Heart left ventricle (tissue), 13 donors: ENCODE measurements at regions not wholly inside any gene's neighbourhood (a gene's known extent, or its start where the extent isn't known, plus 50 kb on each side); places are given as distances from the start of the nearest gene placed in this dataset.

ENCODE experiments used
- CTCF ChIP-seq, 12 donors: fragments of 200-600 bp; sonication (generic) in 4 of 12; IDR thresholded peaks; one replicate each; pipeline versions ENCODE4 v1.5.0 to v1.8.0; 2018 to 2022; ENCODE audit warnings: antibody characterized with exemption in 12 of 12, mild to moderate bottlenecking in 5 of 12
- POLR2A ChIP-seq, 2 donors: fragments of 450-650 bp; IDR thresholded peaks; one replicate each; pipeline ENCODE4 v1.6.1; 2017; ENCODE audit warnings: antibody characterized with exemption in 2 of 2, mild to moderate bottlenecking in 2 of 2, moderate library complexity in 2 of 2
- donor health status: ischemic (EF 13 %, LVEDD 7.1; RV severe dilation, severe dysfunction).
- donor health status: DM: no; HTN: yes; CAD: no.
- donor health status: DM: no; HTN: no; CAD: no.
- donor health status: ischemic (EF 25% LVEDD 6.9; RV normal size, moderate dysfunction).
- donor health status: ischemic (EF 25% LVEDD 5.7; RV mildly dilated, moderate dysfunction).
- donor health status: ischemic (EF 35%, LVEDD 5.7; RV mildly dilated, moderate dysfunction).
- donor health status: nonischemic (EF 11% LVEDD 7.7; RV severe dilation, severe dysfunction).
- donor health status: DM: yes; HTN: yes; CAD: no.
- donor health status: PGD.
- donor health status: ischemic (EF 29% LVEDD 5.4; RV normal size, mild dysfunction).
- donor health status: nonischemic (EF 23%, LVEDD 6.1; RV moderate dilation, normal function).

DNA sequence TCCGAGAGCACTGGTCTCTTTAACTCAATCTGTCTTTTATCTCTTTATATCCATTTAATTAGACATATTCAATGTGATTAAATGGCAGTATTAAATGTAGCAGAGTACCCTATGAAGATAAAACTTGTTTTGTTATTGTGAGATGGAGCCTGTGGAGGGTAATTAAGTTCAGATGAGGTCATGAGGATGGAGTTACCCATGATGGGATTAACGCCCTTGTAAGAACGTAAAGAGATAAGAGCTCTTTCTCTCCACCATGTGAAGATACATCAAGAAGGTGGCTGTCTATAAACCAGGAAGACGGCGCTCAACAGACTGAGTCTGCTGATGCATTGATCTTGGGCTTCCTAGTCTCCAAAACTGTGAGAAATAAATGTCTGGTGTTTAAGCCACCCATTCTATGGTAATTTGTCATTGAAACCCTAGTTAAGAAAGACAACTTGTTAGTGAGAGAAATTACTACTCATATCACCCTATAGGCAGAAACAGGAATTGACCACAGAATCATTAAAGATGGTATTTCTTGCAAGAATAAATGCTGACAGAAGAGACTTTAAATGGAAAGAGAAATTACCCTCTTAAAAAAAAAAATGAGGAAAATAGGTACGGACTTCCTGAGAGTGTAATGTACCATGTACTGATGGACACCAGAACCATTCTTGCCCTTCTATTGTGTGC, 738.7 kb upstream of the CHAC2 start:
- TF ChIP-seq CTCF (IDR thresholded peaks at IDR 0.05) (peak in 1 of 12 donors; percentile 11), POLR2A (IDR thresholded peaks at IDR 0.05) (no peak)
